CD4-positive, CD25-positive, alpha-beta regulatory T cell (primary cell): ENCODE measurements at regions not wholly inside any gene's neighbourhood (a gene's known extent, or its start where the extent isn't known, plus 50 kb on each side); places are given as distances from the start of the nearest gene placed in this dataset.

Experiments
- ATAC-seq, 2 donors: fragments of 150-1000 bp; cut with Tn5 transposase; one replicate each; pipeline ENCODE4 v1.10.0; 2021; ENCODE audit warnings: low read depth in 2 of 2, moderate number of reproducible peaks in 2 of 2, moderate library complexity in 1 of 2
- DNase-seq, 3 donors: peaks; one replicate each; pipeline versions ENCODE4 v3.0.0 to v3.0.0-alpha.2; 2012 to 2022; ENCODE audit warnings: mixed read lengths in 1 of 3
- H3K27ac ChIP-seq: one replicate; pipeline ENCODE4 v1.7.0; 2013; ENCODE audit warnings: mild to moderate bottlenecking, low read length; ENCODE audit not compliant: insufficient read depth, poor library complexity, severe bottlenecking
- H3K27me3 ChIP-seq: one replicate; pipeline ENCODE4 v1.7.0; 2013; ENCODE audit warnings: low read length; ENCODE audit not compliant: control insufficient read depth, insufficient read depth
- H3K36me3 ChIP-seq: one replicate; pipeline ENCODE4 v1.7.0; 2013; ENCODE audit warnings: mild to moderate bottlenecking, low read length, moderate library complexity; ENCODE audit not compliant: control insufficient read depth, insufficient read depth
- H3K4me1 ChIP-seq: 2 replicates; pipeline ENCODE4 v1.7.0; 2013; ENCODE audit warnings: mild to moderate bottlenecking, low read length; ENCODE audit not compliant: insufficient read depth, control insufficient read depth, poor library complexity, severe bottlenecking
- H3K4me3 ChIP-seq: one replicate; pipeline ENCODE4 v1.7.0; 2013; ENCODE audit warnings: low read depth, mild to moderate bottlenecking, low read length, moderate library complexity
- H3K9me3 ChIP-seq, 2 experiments: 1 replicate in 1 of 2; 2 replicates in 1 of 2; pipeline ENCODE4 v1.7.0; 2013; ENCODE audit warnings: low read length in 2 of 2, mild to moderate bottlenecking in 1 of 2, moderate library complexity in 1 of 2; ENCODE audit not compliant: control insufficient read depth in 2 of 2
- H3K27ac Mint-ChIP-seq, 3 donors: one replicate each; pipeline ENCODE4 v1.8.0; 2020 to 2022; ENCODE audit warnings: mild to moderate bottlenecking in 3 of 3, mixed read lengths in 3 of 3, moderate library complexity in 2 of 3
- H3K27me3 Mint-ChIP-seq: one replicate; pipeline ENCODE4 v1.8.0; 2022; ENCODE audit warnings: mild to moderate bottlenecking, mixed read lengths
- H3K36me3 Mint-ChIP-seq: one replicate; pipeline ENCODE4 v1.8.0; 2020; ENCODE audit warnings: mixed read lengths
- H3K4me1 Mint-ChIP-seq, 4 donors: one replicate each; pipeline ENCODE4 v1.8.0; 2020 to 2022; ENCODE audit warnings: mixed read lengths in 4 of 4, mild to moderate bottlenecking in 1 of 4
- H3K4me3 Mint-ChIP-seq, 4 donors: one replicate each; pipeline ENCODE4 v1.8.0; 2020 to 2022; ENCODE audit warnings: mild to moderate bottlenecking in 4 of 4, mixed read lengths in 4 of 4, moderate library complexity in 3 of 4
- H3K9me3 Mint-ChIP-seq, 7 donors: one replicate each; pipeline ENCODE4 v1.8.0; 2020 to 2022; ENCODE audit warnings: mixed read lengths in 7 of 7, mild to moderate bottlenecking in 3 of 7, moderate library complexity in 2 of 7

DNA sequence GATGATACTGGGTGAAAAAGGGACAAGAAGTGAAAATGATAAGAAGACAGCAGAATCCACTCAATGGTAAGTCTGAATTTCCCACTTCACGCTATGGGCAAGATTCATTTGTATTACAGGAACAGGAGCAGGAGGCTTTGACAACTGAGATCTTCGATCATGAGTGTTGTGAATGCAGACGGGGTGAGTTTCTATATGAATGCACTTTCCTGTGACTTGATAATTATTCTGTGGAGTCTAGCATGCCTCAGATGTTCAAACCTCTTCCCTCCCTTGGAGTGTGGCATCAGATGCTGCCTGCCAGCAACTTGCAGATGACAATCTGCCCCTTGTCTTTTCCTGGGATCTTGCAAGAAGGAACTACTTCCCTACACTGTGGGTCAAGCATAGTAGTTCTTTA is 225.4 kb downstream of the HLX start:
- no peaks in the 10 kb centered on the region for H3K9me3 ChIP-seq
- Mint-ChIP-seq H3K36me3 (no peaks in the 10 kb centered on the region), H3K4me3 (no peak overlapping the region), H3K9me3 (peaks cover 0 to 6% (median under 1%) of the 10 kb centered on the region in 7 donors), H3K4me1 (no peaks in the 10 kb centered on the region), H3K27me3 (no peaks in the 10 kb centered on the region), H3K27ac (no peak overlapping the region)
- no peaks in the 10 kb centered on the region for H3K36me3 ChIP-seq
- no peaks in the 10 kb centered on the region for H3K27me3 ChIP-seq
- no peak overlapping the region for H3K4me3 ChIP-seq
- DNase-seq (no peak), ATAC-seq (no peak)
- no peak overlapping the region for H3K27ac ChIP-seq
- H3K4me1 ChIP-seq = no peaks in the 10 kb centered on the region

DNA sequence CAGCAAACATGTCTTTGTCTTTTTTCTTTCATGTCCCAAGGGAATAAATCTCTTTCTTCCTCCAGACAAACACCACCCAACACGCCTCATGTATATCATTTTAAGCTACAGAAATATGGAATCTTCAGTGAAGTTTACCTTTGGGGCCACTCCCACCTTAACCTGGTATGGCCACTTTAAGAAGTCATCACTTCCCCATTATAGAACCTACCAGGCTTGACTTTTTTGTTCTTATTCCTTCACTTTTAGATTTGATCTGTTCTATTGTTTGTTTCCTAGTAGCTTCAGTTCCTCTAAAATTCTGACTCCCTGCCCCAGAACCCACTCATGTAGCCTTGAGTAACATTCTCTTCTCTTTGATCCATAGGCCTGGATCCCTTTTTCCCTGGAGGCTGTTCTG is 226.3 kb downstream of the HLX start:
- Mint-ChIP-seq H3K4me1 (no peaks in the 10 kb centered on the region), H3K27me3 (no peaks in the 10 kb centered on the region), H3K27ac (peak overlapping the region in 1 of 3 donors; percentile 35), H3K9me3 (peaks cover 0 to 6% (median 3%) of the 10 kb centered on the region in 7 donors), H3K4me3 (no peak overlapping the region), H3K36me3 (no peaks in the 10 kb centered on the region)
- Histone ChIP-seq H3K4me1 (no peaks in the 10 kb centered on the region), H3K27ac (no peak overlapping the region), H3K36me3 (no peaks in the 10 kb centered on the region), H3K27me3 (no peaks in the 10 kb centered on the region), H3K4me3 (no peak overlapping the region), H3K9me3 (no peaks in the 10 kb centered on the region)
- ATAC-seq = no peak
- DNase-seq = no peak

DNA sequence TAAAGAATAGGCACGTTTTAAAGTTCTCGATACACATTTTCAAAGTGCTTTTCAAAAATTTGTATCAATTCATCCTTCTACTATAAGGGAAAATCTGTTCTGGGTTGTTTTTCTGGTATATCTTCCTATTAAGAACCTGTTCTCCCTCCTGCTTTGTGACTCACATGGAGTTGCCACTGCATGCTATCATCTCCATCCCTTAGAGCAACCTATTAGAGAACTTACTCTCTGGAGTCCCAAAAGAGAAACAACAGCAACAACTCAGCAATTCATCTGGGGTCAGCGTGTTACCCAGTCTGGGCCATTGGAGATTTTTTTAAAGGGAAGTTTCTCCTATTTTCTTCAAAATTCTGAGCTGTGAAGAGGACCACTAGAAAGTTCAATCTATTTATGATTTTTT is 227.4 kb downstream of the HLX start:
- Mint-ChIP-seq H3K27ac (no peak overlapping the region), H3K4me1 (no peaks in the 10 kb centered on the region), H3K9me3 (peaks cover 0 to 9% (median 4%) of the 10 kb centered on the region in 7 donors), H3K27me3 (no peaks in the 10 kb centered on the region), H3K4me3 (no peak overlapping the region), H3K36me3 (no peaks in the 10 kb centered on the region)
- no peaks in the 10 kb centered on the region for H3K36me3 ChIP-seq
- H3K27me3 ChIP-seq = no peaks in the 10 kb centered on the region
- no peaks in the 10 kb centered on the region for H3K4me1 ChIP-seq
- H3K9me3 ChIP-seq = no peaks in the 10 kb centered on the region
- no peak overlapping the region for H3K4me3 ChIP-seq
- no peak for ATAC-seq
- no peak overlapping the region for H3K27ac ChIP-seq
- no peak for DNase-seq

DNA sequence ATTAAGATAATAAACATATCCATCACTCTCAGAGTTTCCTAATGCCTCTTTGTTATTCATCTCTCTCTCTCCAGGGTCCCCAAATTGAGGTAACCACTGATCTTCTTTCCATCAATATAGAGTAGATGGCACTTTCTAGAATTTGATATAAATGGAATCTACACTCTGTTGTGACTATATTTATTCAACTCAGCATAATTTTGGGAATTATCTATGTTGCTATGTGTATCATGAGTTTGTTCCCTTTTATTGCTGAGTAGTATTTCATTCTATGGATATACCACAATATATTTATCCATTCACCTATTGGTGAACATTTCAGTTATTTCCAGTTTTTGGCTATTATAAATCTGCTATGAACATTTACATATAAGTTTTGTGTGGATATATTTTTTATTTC is 230.7 kb downstream of the HLX start:
- H3K27ac ChIP-seq = no peak overlapping the region
- Mint-ChIP-seq H3K36me3 (no peaks in the 10 kb centered on the region), H3K27ac (no peak overlapping the region), H3K4me3 (no peak overlapping the region), H3K9me3 (peaks cover 0 to 9% (median 4%) of the 10 kb centered on the region in 7 donors), H3K4me1 (no peaks in the 10 kb centered on the region), H3K27me3 (no peaks in the 10 kb centered on the region)
- no peaks in the 10 kb centered on the region for H3K36me3 ChIP-seq
- DNase-seq (no peak), ATAC-seq (no peak)
- no peaks in the 10 kb centered on the region for H3K9me3 ChIP-seq
- no peaks in the 10 kb centered on the region for H3K27me3 ChIP-seq
- H3K4me3 ChIP-seq = no peak overlapping the region
- no peaks in the 10 kb centered on the region for H3K4me1 ChIP-seq

DNA sequence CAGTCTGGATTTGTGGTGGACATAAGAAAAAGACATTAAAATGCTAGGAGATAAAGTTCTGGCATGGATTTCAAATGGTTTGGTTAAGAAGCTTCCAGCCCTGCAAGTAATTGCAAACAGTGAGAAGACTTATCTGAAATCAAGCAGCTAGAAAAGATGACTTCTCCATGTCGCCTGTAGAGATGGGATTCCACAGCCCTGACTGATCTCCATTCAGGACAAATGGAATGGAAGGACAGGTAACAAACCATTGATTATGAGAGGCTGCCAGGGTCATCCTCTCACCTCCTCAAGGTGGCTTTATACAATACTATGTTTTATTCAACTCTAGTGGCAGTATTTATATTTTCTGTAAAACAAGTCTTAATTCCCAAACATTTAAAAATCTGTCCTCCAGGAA is 237.9 kb downstream of the HLX start:
- Mint-ChIP-seq H3K4me3 (no peak overlapping the region), H3K4me1 (no peaks in the 10 kb centered on the region), H3K27me3 (no peaks in the 10 kb centered on the region), H3K36me3 (no peaks in the 10 kb centered on the region), H3K9me3 (peaks cover 0 to 5% (median 4%) of the 10 kb centered on the region in 7 donors), H3K27ac (no peak overlapping the region)
- no peaks in the 10 kb centered on the region for H3K36me3 ChIP-seq
- no peak overlapping the region for H3K4me3 ChIP-seq
- no peaks in the 10 kb centered on the region for H3K4me1 ChIP-seq
- no peaks in the 10 kb centered on the region for H3K27me3 ChIP-seq
- no peaks in the 10 kb centered on the region for H3K9me3 ChIP-seq
- ATAC-seq = no peak
- no peak for DNase-seq
- H3K27ac ChIP-seq = no peak overlapping the region

DNA sequence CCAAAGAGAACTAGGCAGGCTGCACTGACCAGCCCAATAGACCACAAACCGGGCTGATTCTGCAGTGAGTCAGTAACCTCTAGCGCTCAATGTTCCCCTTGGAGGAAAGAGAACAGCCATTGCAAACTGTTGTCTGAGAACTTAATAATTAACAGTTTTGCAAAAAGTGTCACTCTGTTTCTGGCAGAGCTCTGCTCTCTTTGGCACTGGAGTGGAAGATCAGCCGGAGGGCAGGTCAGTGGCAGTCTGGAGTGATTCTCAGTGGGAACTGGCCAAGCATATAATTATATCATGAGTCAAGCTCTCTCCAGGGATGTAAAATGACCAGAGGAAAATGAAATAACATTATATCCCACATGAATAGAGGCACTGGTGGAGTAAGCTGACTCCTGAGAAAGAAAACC is 238.3 kb downstream of the HLX start:
- no peak overlapping the region for H3K4me3 ChIP-seq
- H3K27me3 ChIP-seq = no peaks in the 10 kb centered on the region
- H3K4me1 ChIP-seq = no peaks in the 10 kb centered on the region
- DNase-seq (no peak), ATAC-seq (no peak)
- Mint-ChIP-seq H3K9me3 (peaks cover 0 to 5% (median 4%) of the 10 kb centered on the region in 7 donors), H3K4me1 (no peaks in the 10 kb centered on the region), H3K36me3 (no peaks in the 10 kb centered on the region), H3K27me3 (no peaks in the 10 kb centered on the region), H3K4me3 (no peak overlapping the region), H3K27ac (no peak overlapping the region)
- H3K27ac ChIP-seq = no peak overlapping the region
- H3K9me3 ChIP-seq = no peaks in the 10 kb centered on the region
- H3K36me3 ChIP-seq = no peaks in the 10 kb centered on the region

DNA sequence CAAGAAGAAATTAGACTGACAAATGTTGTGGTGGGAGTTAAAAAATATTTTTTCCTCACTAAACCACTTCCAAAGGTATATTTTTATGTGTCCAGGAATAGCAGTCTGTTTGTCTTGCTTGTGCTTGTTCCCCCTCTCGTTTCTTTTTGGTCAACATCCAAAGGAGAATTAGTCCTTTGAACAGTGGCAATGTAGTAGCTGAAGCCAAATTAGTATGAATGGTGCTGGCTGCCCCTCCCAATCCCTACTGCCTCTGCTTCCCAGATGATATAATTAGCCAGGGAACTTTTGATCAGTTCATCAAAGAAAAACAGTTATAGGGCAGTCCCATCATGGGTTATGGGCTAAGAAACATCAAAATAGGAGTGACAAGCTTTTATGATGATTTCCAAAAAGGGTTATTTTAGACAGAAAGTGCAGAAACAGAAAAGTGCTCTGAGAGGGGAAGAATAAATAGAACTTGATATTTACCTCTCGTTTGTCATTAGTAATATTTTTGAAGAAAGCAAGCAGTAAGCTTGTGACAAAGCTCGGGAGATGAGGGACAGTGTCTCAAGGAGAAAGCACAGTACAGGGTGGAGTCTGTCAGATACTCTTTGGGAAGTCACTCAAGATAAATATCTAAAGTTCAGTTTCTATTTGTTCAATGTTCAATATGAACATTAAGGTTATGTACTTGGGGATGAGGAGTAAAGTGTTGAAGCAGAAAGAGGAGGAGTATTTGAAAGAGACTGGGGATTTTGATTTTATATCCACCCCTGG is 239.1 kb downstream of the HLX start:
- ATAC-seq (no peak), DNase-seq (no peak)
- Mint-ChIP-seq H3K36me3 (no peaks in the 10 kb centered on the region), H3K4me1 (no peaks in the 10 kb centered on the region), H3K27me3 (no peaks in the 10 kb centered on the region), H3K4me3 (no peak overlapping the region), H3K27ac (no peak overlapping the region), H3K9me3 (peaks cover 0 to 5% (median 1%) of the 10 kb centered on the region in 7 donors)
- H3K4me3 ChIP-seq = no peak overlapping the region
- H3K27ac ChIP-seq = no peak overlapping the region
- no peaks in the 10 kb centered on the region for H3K9me3 ChIP-seq
- H3K36me3 ChIP-seq = no peaks in the 10 kb centered on the region
- H3K4me1 ChIP-seq = no peaks in the 10 kb centered on the region
- H3K27me3 ChIP-seq = no peaks in the 10 kb centered on the region

DNA sequence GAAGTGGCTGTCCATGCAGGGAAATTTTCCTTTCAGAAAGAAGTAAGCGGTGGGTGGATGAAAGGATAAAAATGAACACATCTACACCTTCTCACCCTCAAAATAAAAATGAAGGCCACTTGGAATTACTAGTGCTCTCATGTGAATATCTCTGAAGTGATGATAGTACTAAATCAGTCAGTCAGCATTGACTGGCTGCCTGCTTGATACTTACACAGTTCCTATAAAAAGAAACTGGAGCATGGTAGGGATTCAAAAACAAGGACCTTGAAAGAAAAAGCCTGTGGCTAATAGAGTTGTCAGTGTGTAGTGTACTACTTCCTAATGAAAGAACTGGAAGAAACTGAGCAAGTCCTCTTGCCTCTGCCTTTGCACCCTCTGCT is 239.7 kb downstream of the HLX start:
- Mint-ChIP-seq H3K27ac (no peak overlapping the region), H3K4me1 (no peaks in the 10 kb centered on the region), H3K4me3 (no peak overlapping the region), H3K27me3 (no peaks in the 10 kb centered on the region), H3K36me3 (no peaks in the 10 kb centered on the region), H3K9me3 (peaks cover 0 to 5% (median 1%) of the 10 kb centered on the region in 7 donors)
- Histone ChIP-seq H3K27ac (no peak overlapping the region), H3K36me3 (no peaks in the 10 kb centered on the region), H3K4me1 (no peaks in the 10 kb centered on the region), H3K4me3 (no peak overlapping the region), H3K27me3 (no peaks in the 10 kb centered on the region), H3K9me3 (no peaks in the 10 kb centered on the region)
- no peak for ATAC-seq
- no peak for DNase-seq
